Choroid plexus epithelial cell (primary cell): ENCODE measurements at regions not wholly inside any gene's neighbourhood (a gene's known extent, or its start where the extent isn't known, plus 50 kb on each side); places are given as distances from the start of the nearest gene placed in this dataset.

Experiments
- DNase-seq: peaks from one replicate; pipeline ENCODE4 v3.0.0-alpha.2; 2010; ENCODE audit warnings: low read depth
- H3K4me3 ChIP-seq: 2 replicates; pipeline ENCODE4 v1.5.1; 2011; ENCODE audit warnings: low read depth, mild to moderate bottlenecking, control low read depth, low read length, moderate library complexity
- TF ChIP-seq, protein P1 (sequence below): conservative IDR thresholded peaks from 2 replicates; pipeline ENCODE4 v1.5.1; 2011; ENCODE audit warnings: low read depth, mild to moderate bottlenecking, control low read depth, inconsistent platforms, low read length, moderate library complexity

DNA sequence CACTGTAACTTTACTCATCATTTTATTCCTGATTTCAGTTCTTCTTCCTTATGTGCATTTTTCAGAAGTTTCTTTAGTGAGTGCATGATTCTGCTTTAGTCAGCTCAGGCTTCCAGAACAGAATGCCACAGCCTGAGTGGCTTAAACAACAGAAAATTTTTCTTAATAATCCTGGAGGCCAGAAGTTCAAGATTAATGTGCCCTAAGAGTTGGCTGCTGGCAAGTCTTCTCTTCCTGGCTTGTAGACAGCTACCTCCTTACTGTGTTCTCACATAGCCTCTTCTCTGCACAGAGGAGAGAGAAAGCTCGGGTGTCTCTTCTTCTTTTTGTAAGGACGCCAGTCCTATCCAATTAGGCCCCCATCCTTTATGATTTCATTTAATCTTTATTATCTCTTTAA, 443.1 kb upstream of the RGS17 start:
- DNase-seq = no peak
- no peak overlapping the region for H3K4me3 ChIP-seq
- TF ChIP-seq, protein P1, sequence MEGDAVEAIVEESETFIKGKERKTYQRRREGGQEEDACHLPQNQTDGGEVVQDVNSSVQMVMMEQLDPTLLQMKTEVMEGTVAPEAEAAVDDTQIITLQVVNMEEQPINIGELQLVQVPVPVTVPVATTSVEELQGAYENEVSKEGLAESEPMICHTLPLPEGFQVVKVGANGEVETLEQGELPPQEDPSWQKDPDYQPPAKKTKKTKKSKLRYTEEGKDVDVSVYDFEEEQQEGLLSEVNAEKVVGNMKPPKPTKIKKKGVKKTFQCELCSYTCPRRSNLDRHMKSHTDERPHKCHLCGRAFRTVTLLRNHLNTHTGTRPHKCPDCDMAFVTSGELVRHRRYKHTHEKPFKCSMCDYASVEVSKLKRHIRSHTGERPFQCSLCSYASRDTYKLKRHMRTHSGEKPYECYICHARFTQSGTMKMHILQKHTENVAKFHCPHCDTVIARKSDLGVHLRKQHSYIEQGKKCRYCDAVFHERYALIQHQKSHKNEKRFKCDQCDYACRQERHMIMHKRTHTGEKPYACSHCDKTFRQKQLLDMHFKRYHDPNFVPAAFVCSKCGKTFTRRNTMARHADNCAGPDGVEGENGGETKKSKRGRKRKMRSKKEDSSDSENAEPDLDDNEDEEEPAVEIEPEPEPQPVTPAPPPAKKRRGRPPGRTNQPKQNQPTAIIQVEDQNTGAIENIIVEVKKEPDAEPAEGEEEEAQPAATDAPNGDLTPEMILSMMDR = no peak

GRCh38 chr6:153572371-153572770, 441.3 kb upstream of the RGS17 start:
- TF ChIP-seq, protein P1 = no peak
- no peak for DNase-seq

GRCh38 chr6:153568628-153569027, 437.5 kb upstream of the RGS17 start:
- peak; percentile 71 for DNase-seq
- no peak overlapping the region for H3K4me3 ChIP-seq
- TF ChIP-seq, protein P1 = no peak

More at GRCh38 chr6:153572371-153572770, 441.3 kb upstream of the RGS17 start:
- no peak overlapping the region for H3K4me3 ChIP-seq

GRCh38 chr6:153564803-153565202, 433.7 kb upstream of the RGS17 start:
- no peak overlapping the region for H3K4me3 ChIP-seq
- DNase-seq = peak; percentile 54
- TF ChIP-seq, protein P1 = no peak

DNA sequence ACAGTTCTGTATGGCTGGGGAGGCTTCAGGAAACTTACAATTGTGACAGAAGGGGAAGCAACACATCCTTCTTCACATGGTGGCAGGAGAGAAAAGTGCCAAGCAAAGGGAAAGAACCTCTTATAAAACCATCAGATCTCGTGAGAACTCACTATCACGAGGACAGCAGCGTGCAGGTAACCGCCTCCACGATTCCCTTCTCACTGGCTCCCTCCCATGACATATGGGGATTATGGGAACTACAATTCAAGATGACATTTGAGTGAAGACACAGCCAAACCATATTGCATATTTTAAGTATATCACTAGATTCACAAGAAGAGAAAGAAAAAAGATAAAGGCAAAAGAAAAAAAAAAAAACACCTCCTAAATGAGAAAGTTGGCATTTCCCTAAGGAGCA, 431.9 kb upstream of the RGS17 start:
- DNase-seq = no peak
- H3K4me3 ChIP-seq = no peak overlapping the region
- TF ChIP-seq, protein P1 = peak; percentile 17

GRCh38 chr6:153553627-153554026, 422.5 kb upstream of the RGS17 start:
- TF ChIP-seq, protein P1 = peak; percentile 75
- DNase-seq = peak; percentile 51
- no peak overlapping the region for H3K4me3 ChIP-seq

DNA sequence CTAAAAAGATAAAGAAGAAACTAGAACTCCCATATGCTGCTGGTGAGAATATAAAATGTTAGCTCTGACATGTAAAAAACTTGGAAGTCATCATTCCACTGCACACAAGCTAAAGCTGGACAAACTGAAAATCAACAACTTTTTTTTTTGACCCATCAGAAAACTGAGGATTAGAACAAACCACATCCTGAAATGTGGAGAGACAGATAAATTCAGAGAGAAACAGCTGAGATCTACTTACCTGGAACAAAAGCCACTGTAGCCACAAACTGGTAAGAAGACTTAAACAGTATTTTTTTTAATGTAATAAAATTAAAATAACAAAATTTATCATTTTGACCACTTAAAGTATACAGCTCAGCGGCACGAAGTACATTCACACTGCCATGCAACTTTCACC, 408.5 kb upstream of the RGS17 start:
- H3K4me3 ChIP-seq = no peak overlapping the region
- TF ChIP-seq, protein P1 = no peak
- no peak for DNase-seq
